ENCODE measurements at regions not wholly inside any gene's neighbourhood (a gene's known extent, or its start where the extent isn't known, plus 50 kb on each side); places are given as distances from the start of the nearest gene placed in this dataset.

GRCh38 chr15:36232491-36232890 is 346.9 kb upstream of the CDIN1 start:
- Mint-ChIP-seq H3K4me1 (no peaks in the 10 kb centered on the region), H3K36me3 (no peaks in the 10 kb centered on the region), H3K27me3 (no peaks in the 10 kb centered on the region), H3K9me3 (peaks cover 0 to 4% (median 2%) of the 10 kb centered on the region in 3 donors), H3K27ac (no peak overlapping the region), H3K4me3 (no peak overlapping the region)

- Mint-ChIP-seq H3K27ac (no peak overlapping the region), H3K36me3 (no peaks in the 10 kb centered on the region), H3K9me3 (peaks cover 2 to 4% (median 2%) of the 10 kb centered on the region in 3 donors)
Measured at GRCh38 chr15:36234743-36235142, 344.7 kb upstream of the CDIN1 start.

GRCh38 chr15:36235173-36235572 is 344.3 kb upstream of the CDIN1 start:
- Mint-ChIP-seq H3K27me3 (no peaks in the 10 kb centered on the region), H3K27ac (no peak overlapping the region), H3K4me1 (no peaks in the 10 kb centered on the region), H3K4me3 (no peak overlapping the region), H3K9me3 (peaks cover 2 to 4% (median 2%) of the 10 kb centered on the region in 3 donors), H3K36me3 (no peaks in the 10 kb centered on the region)

More at GRCh38 chr15:36234743-36235142, 344.7 kb upstream of the CDIN1 start:
- H3K4me3 Mint-ChIP-seq, result no peak overlapping the region
- H3K4me1 Mint-ChIP-seq, result no peaks in the 10 kb centered on the region
- H3K27me3 Mint-ChIP-seq, result no peaks in the 10 kb centered on the region

GRCh38 chr15:36239509-36239908 is 339.9 kb upstream of the CDIN1 start:
- Mint-ChIP-seq H3K27ac (no peak overlapping the region), H3K4me1 (no peaks in the 10 kb centered on the region), H3K36me3 (no peaks in the 10 kb centered on the region), H3K9me3 (peaks cover 3 to 11% (median 4%) of the 10 kb centered on the region in 3 donors), H3K27me3 (no peaks in the 10 kb centered on the region), H3K4me3 (no peak overlapping the region)

GRCh38 chr15:36251450-36251849 is 328.0 kb upstream of the CDIN1 start:
- Mint-ChIP-seq H3K27ac (no peak overlapping the region), H3K36me3 (no peaks in the 10 kb centered on the region)

GRCh38 chr15:36252146-36252711 is 327.2 kb upstream of the CDIN1 start:
- H3K9me3 Mint-ChIP-seq, result peaks cover 0 to 3% (median 0%) of the 10 kb centered on the region in 3 donors
- H3K4me1 Mint-ChIP-seq, result no peaks in the 10 kb centered on the region
- no peak overlapping the region for H3K4me3 Mint-ChIP-seq
- H3K36me3 Mint-ChIP-seq, result no peaks in the 10 kb centered on the region
- no peaks in the 10 kb centered on the region for H3K27me3 Mint-ChIP-seq
- no peak overlapping the region for H3K27ac Mint-ChIP-seq

More at GRCh38 chr15:36251450-36251849, 328.0 kb upstream of the CDIN1 start:
- Mint-ChIP-seq H3K27me3 (no peaks in the 10 kb centered on the region), H3K9me3 (peaks cover 0 to 3% (median 0%) of the 10 kb centered on the region in 3 donors), H3K4me3 (no peak overlapping the region), H3K4me1 (no peaks in the 10 kb centered on the region)

GRCh38 chr15:36254426-36254825 is 325.0 kb upstream of the CDIN1 start:
- Mint-ChIP-seq H3K4me1 (no peaks in the 10 kb centered on the region), H3K27ac (no peak overlapping the region), H3K9me3 (peaks cover 0 to 3% (median 0%) of the 10 kb centered on the region in 3 donors), H3K4me3 (no peak overlapping the region), H3K36me3 (no peaks in the 10 kb centered on the region), H3K27me3 (no peaks in the 10 kb centered on the region)

- no peak overlapping the region for H3K4me3 Mint-ChIP-seq
- no peaks in the 10 kb centered on the region for H3K4me1 Mint-ChIP-seq
- H3K27ac Mint-ChIP-seq, result no peak overlapping the region
- H3K9me3 Mint-ChIP-seq, result peaks cover 0 to 3% (median 0%) of the 10 kb centered on the region in 3 donors
- no peaks in the 10 kb centered on the region for H3K27me3 Mint-ChIP-seq
- no peaks in the 10 kb centered on the region for H3K36me3 Mint-ChIP-seq
Measured at GRCh38 chr15:36256404-36256807, 323.0 kb upstream of the CDIN1 start.

- Mint-ChIP-seq H3K4me1 (no peaks in the 10 kb centered on the region), H3K27ac (no peak overlapping the region), H3K4me3 (no peak overlapping the region), H3K36me3 (no peaks in the 10 kb centered on the region), H3K27me3 (no peaks in the 10 kb centered on the region), H3K9me3 (peaks cover 0 to 3% (median 0%) of the 10 kb centered on the region in 3 donors)
Measured at GRCh38 chr15:36263666-36264065, 315.8 kb upstream of the CDIN1 start.

- H3K4me3 Mint-ChIP-seq, result no peak overlapping the region
- peaks cover 0 to 3% (median 0%) of the 10 kb centered on the region in 3 donors for H3K9me3 Mint-ChIP-seq
- H3K4me1 Mint-ChIP-seq, result no peaks in the 10 kb centered on the region
- H3K27ac Mint-ChIP-seq, result no peak overlapping the region
- H3K27me3 Mint-ChIP-seq, result no peaks in the 10 kb centered on the region
- H3K36me3 Mint-ChIP-seq, result no peaks in the 10 kb centered on the region
Measured at GRCh38 chr15:36265422-36265821, 314.0 kb upstream of the CDIN1 start.

GRCh38 chr15:36271048-36271447 is 308.4 kb upstream of the CDIN1 start:
- Mint-ChIP-seq H3K27ac (no peak overlapping the region), H3K9me3 (peaks cover 0 to 3% (median 0%) of the 10 kb centered on the region in 3 donors)

GRCh38 chr15:36275656-36276055 is 303.8 kb upstream of the CDIN1 start:
- no peaks in the 10 kb centered on the region for H3K36me3 Mint-ChIP-seq
- H3K9me3 Mint-ChIP-seq, result peaks cover 2 to 15% (median 3%) of the 10 kb centered on the region in 3 donors
- H3K27ac Mint-ChIP-seq, result no peak overlapping the region

More at GRCh38 chr15:36271048-36271447, 308.4 kb upstream of the CDIN1 start:
- Mint-ChIP-seq H3K27me3 (no peaks in the 10 kb centered on the region), H3K36me3 (no peaks in the 10 kb centered on the region), H3K4me1 (no peaks in the 10 kb centered on the region), H3K4me3 (no peak overlapping the region)

GRCh38 chr15:36278219-36278618 is 301.2 kb upstream of the CDIN1 start:
- Mint-ChIP-seq H3K27me3 (no peaks in the 10 kb centered on the region), H3K36me3 (no peaks in the 10 kb centered on the region), H3K4me3 (no peak overlapping the region), H3K4me1 (no peaks in the 10 kb centered on the region), H3K27ac (no peak overlapping the region), H3K9me3 (peaks cover 2 to 15% (median 3%) of the 10 kb centered on the region in 3 donors)

More at GRCh38 chr15:36275656-36276055, 303.8 kb upstream of the CDIN1 start:
- H3K27me3 Mint-ChIP-seq, result no peaks in the 10 kb centered on the region
- H3K4me1 Mint-ChIP-seq, result no peaks in the 10 kb centered on the region
- no peak overlapping the region for H3K4me3 Mint-ChIP-seq

GRCh38 chr15:36282821-36283220 is 296.6 kb upstream of the CDIN1 start:
- Mint-ChIP-seq H3K27ac (no peak overlapping the region), H3K4me1 (no peaks in the 10 kb centered on the region), H3K9me3 (peaks cover 0 to 4% (median 2%) of the 10 kb centered on the region in 3 donors), H3K27me3 (no peaks in the 10 kb centered on the region), H3K36me3 (no peaks in the 10 kb centered on the region), H3K4me3 (no peak overlapping the region)

- Mint-ChIP-seq H3K27me3 (peaks cover 2% of the 10 kb centered on the region), H3K4me3 (no peak overlapping the region), H3K36me3 (no peaks in the 10 kb centered on the region), H3K4me1 (no peaks in the 10 kb centered on the region), H3K9me3 (peaks cover 0 to 6% (median 2%) of the 10 kb centered on the region in 3 donors), H3K27ac (no peak overlapping the region)
Measured at GRCh38 chr15:36284911-36285310, 294.5 kb upstream of the CDIN1 start.

- H3K9me3 Mint-ChIP-seq, result peaks cover 0 to 4% (median 2%) of the 10 kb centered on the region in 3 donors
- no peaks in the 10 kb centered on the region for H3K4me1 Mint-ChIP-seq
- no peak overlapping the region for H3K27ac Mint-ChIP-seq
- H3K4me3 Mint-ChIP-seq, result no peak overlapping the region
- peaks cover 2% of the 10 kb centered on the region for H3K27me3 Mint-ChIP-seq
- no peaks in the 10 kb centered on the region for H3K36me3 Mint-ChIP-seq
Measured at GRCh38 chr15:36291501-36291900, 287.9 kb upstream of the CDIN1 start.

All from IgD-negative memory B cell (primary cell).